GM12878 (cell line): ENCODE measurements at regions not wholly inside any gene's neighbourhood (a gene's known extent, or its start where the extent isn't known, plus 50 kb on each side); places are given as distances from the start of the nearest gene placed in this dataset.

Source experiments
- ATAC-seq: fragments of 200-7000 bp; cut with Tn5 transposase; 3 replicates; pipeline ENCODE4 v1.9.1; 2020; ENCODE audit warnings: mild to moderate bottlenecking, moderate library complexity
- BruUV-seq: library from RNA; stranded (reverse); fragments of 400-500 nt; replicated peaks from 2 replicates; lab custom pipeline; 2021; lab: Mats Ljungman, UMichigan
- CTCF ChIA-PET: fragments of 300-600 bp; sonication (Branson Sonifier 250); formaldehyde crosslinking; extraction: SDS; loops from one replicate; lab custom pipeline; 2021; ENCODE audit warnings: inconsistent platforms; lab: Yijun Ruan, JAX
- POLR2A ChIA-PET: fragments of 350-600 bp; formaldehyde crosslinking; extraction: SDS; loops from one replicate; lab custom pipeline; 2021; ENCODE audit warnings: inconsistent platforms; lab: Charles Lee
- RAD21 ChIA-PET: fragments of 300-600 bp; sonication (Branson Sonifier 250); formaldehyde crosslinking; loops from one replicate; lab custom pipeline; 2023; ENCODE audit warnings: antibody characterized with exemption; ENCODE audit not compliant: unreplicated experiment; lab: Charles Lee
- SMC1A ChIA-PET: fragments of 300-600 bp; sonication (Branson Sonifier 250); formaldehyde crosslinking; loops from one replicate; lab custom pipeline; 2023; ENCODE audit not compliant: unreplicated experiment, uncharacterized antibody; lab: Charles Lee
- DNase-seq: peaks from one replicate; pipeline ENCODE4 v3.0.0-alpha.2; 2011; ENCODE audit warnings: low read depth, low spot score
- FAIRE-seq: peaks from 3 replicates; lab custom pipeline; 2011; peaks lifted over from hg19 to GRCh38; lab: Jason Lieb, UNC
- H2AFZ ChIP-seq: 2 replicates; pipeline ENCODE4 v1.6.0; 2011; ENCODE audit warnings: low read depth, low read length, control low read depth; ENCODE audit not compliant: control insufficient read depth
- H3K27ac ChIP-seq: 2 replicates; pipeline ENCODE4 v1.5.1; 2011; ENCODE audit warnings: control low read depth; ENCODE audit not compliant: control insufficient read depth, insufficient read depth
- H3K27me3 ChIP-seq, 2 experiments: replicated peaks in 1 of 2; 2 replicates each; pipeline versions ENCODE4 v1.6.0 to v1.6.1; 2011; ENCODE audit warnings: low read length in 1 of 2; ENCODE audit not compliant: control insufficient read depth in 2 of 2, insufficient read depth in 2 of 2
- H3K36me3 ChIP-seq, 2 experiments: 2 replicates each; pipeline ENCODE4 v1.5.1; 2011; ENCODE audit warnings: low read length in 1 of 2; ENCODE audit not compliant: control insufficient read depth in 2 of 2, insufficient read depth in 2 of 2
- H3K4me1 ChIP-seq: 2 replicates; pipeline ENCODE4 v1.6.1; 2011; ENCODE audit warnings: mild to moderate bottlenecking, low read length, moderate library complexity, mixed read lengths; ENCODE audit not compliant: control insufficient read depth, insufficient read depth
- H3K4me2 ChIP-seq: 2 replicates; pipeline ENCODE4 v1.6.0; 2011; ENCODE audit warnings: control low read depth; ENCODE audit not compliant: control insufficient read depth, insufficient read depth
- H3K4me3 ChIP-seq: fragments of 200-600 bp; sonication (generic); 2 replicates; pipeline ENCODE4 v1.5.1; 2016
- H3K79me2 ChIP-seq: 2 replicates; pipeline ENCODE4 v1.6.0; 2011; ENCODE audit warnings: low read length; ENCODE audit not compliant: control insufficient read depth, insufficient read depth
- H3K9ac ChIP-seq: 2 replicates; pipeline ENCODE4 v1.8.0; 2011; ENCODE audit warnings: low read length, control low read depth, mixed read lengths; ENCODE audit not compliant: control insufficient read depth, insufficient read depth
- H3K9me3 ChIP-seq: replicated peaks from 3 replicates; pipeline ENCODE4 v1.5.1; 2011; ENCODE audit warnings: mild to moderate bottlenecking, low read length; ENCODE audit not compliant: control insufficient read depth, insufficient read depth
- H4K20me1 ChIP-seq: 2 replicates; pipeline ENCODE4 v1.6.0; 2011; ENCODE audit not compliant: control insufficient read depth, insufficient read depth
- ASH2L ChIP-seq: fragments of 300-600, 200-600 bp; sonication (generic); IDR thresholded peaks from 2 replicates; pipeline ENCODE4 v1.6.1; 2017; ENCODE audit warnings: low read depth, mild to moderate bottlenecking, borderline replicate concordance
- EED ChIP-seq: sonication (generic); IDR thresholded peaks from 2 replicates; pipeline ENCODE4 v1.6.1; 2016; ENCODE audit warnings: antibody characterized with exemption, low read depth
- ELK1 ChIP-seq: IDR thresholded peaks from 2 replicates; pipeline ENCODE4 v1.6.1; 2012; ENCODE audit warnings: low read depth, low read length, improper control_type of control experiment
- HDGF ChIP-seq: fragments of 450-650 bp; IDR thresholded peaks from 2 replicates; pipeline ENCODE4 v1.6.1; 2016; ENCODE audit warnings: antibody characterized with exemption
- KDM1A ChIP-seq: fragments of 200-600 bp; sonication (generic); IDR thresholded peaks from 2 replicates; pipeline ENCODE4 v1.6.1; 2016; ENCODE audit warnings: borderline replicate concordance
- NBN ChIP-seq: fragments of 450-650 bp; IDR thresholded peaks from 2 replicates; pipeline ENCODE4 v1.6.1; 2016
- PBX3 ChIP-seq: IDR thresholded peaks from 2 replicates; pipeline ENCODE4 v1.6.1; 2011; ENCODE audit warnings: mild to moderate bottlenecking, low read depth, low read length, moderate library complexity; ENCODE audit not compliant: insufficient replicate concordance
- SP1 ChIP-seq: IDR thresholded peaks from one replicate; pipeline ENCODE4 v1.6.1; 2011; ENCODE audit warnings: low read depth, low read length
- USF2 ChIP-seq: IDR thresholded peaks from 2 replicates; pipeline ENCODE4 v1.6.1; 2011; ENCODE audit warnings: low read depth, low read length, improper control_type of control experiment, borderline replicate concordance
- ZNF207 ChIP-seq: fragments of 450-650 bp; IDR thresholded peaks from 2 replicates; pipeline ENCODE4 v1.6.1; 2014; ENCODE audit warnings: antibody characterized with exemption, mild to moderate bottlenecking, borderline replicate concordance
- ZNF687 ChIP-seq: fragments of 450-650 bp; IDR thresholded peaks from 2 replicates; pipeline ENCODE4 v1.6.1; 2017; ENCODE audit warnings: mild to moderate bottlenecking, moderate library complexity
- WGBS: methylation state at CpG from one replicate; pipeline ENCODE4 v1.1.6; 2016; ENCODE audit warnings: low lambda C conversion rate; ENCODE audit not compliant: insufficient replicate concordance, insufficient coverage; ENCODE audit errors: missing lambda C conversion rate; 5-methylcytosine and 5-hydroxymethylcytosine counted together
- in situ Hi-C: fragments of 300-500 bp; cut with MboI; formaldehyde crosslinking; loops from 9 replicates; pipeline ENCODE4 v1.14.3; 2018; ENCODE audit warnings: mixed read lengths
- intact Hi-C: fragments of 100-400 bp; cut with micrococcal nuclease; formaldehyde crosslinking; loops from one replicate; pipeline ENCODE4 v1.14.2; 2022; ENCODE audit not compliant: unreplicated experiment

GRCh38 chr5:61943713-61944112, 362.3 kb upstream of the KIF2A start:
- Histone ChIP-seq H3K4me3 (no peak overlapping the region), H3K4me1 (no peaks in the 10 kb centered on the region), H4K20me1 (no peaks in the 10 kb centered on the region), H3K9ac (no peak overlapping the region), H3K9me3 (no peaks in the 10 kb centered on the region), H3K36me3 (no peaks in the 10 kb centered on the region), H3K4me2 (no peak overlapping the region), H3K27ac (no peak overlapping the region), H3K27me3 (no peaks in the 10 kb centered on the region; a peak in 2 of 4 replicates), H3K79me2 (no peaks in the 10 kb centered on the region), H2AFZ (no peak overlapping the region)
- TF ChIP-seq ELK1: no peak
- no peak for TF ChIP-seq KDM1A
- no peak for TF ChIP-seq PBX3
- TF ChIP-seq SP1: no peak
- no peak for TF ChIP-seq ASH2L
- no peak for TF ChIP-seq USF2
- TF ChIP-seq ZNF207: no peak
- TF ChIP-seq ZNF687: no peak
- no peak for TF ChIP-seq HDGF
- TF ChIP-seq NBN: no peak
- no peak for TF ChIP-seq EED
- DNase-seq (no peak), FAIRE-seq (no peak), ATAC-seq (no peak)
- BruUV-seq: no TSS peak
- ChIA-PET CTCF (interaction anchor here (0.9 kb wide), 1 partner anchor 11 kb away, joined by 3 read pairs; no protein-coding TSS in a partner anchor), RAD21 (no interaction called here), SMC1A (no interaction called here), POLR2A (no interaction called here)
- intact Hi-C loops: no loop called here
- WGBS: 44% methylated on average over 2 of the region's 2 CpGs
- in situ Hi-C loops: no loop called here
